GM18951 (cell line): ENCODE measurements at regions not wholly inside any gene's neighbourhood (a gene's known extent, or its start where the extent isn't known, plus 50 kb on each side); places are given as distances from the start of the nearest gene placed in this dataset.
"Not testable (repeated sequence)": the region's sequence is repeated elsewhere in the genome, so short reads cannot be mapped to it uniquely, and the experiment has no call there.

ENCODE experiments used
- POLR2A ChIP-seq: IDR thresholded peaks from 4 replicates; pipeline ENCODE4 v1.6.1; 2011; ENCODE audit warnings: mild to moderate bottlenecking; ENCODE audit not compliant: insufficient read length, insufficient read depth; ENCODE audit errors: extremely low read depth
- in situ Hi-C: fragments of 300-500 bp; cut with MboI; formaldehyde crosslinking; loops from one replicate; pipeline ENCODE4 v1.12.0; 2022; ENCODE audit warnings: low sequenced_read_pairs, mixed read lengths, inconsistent platforms; ENCODE audit not compliant: unreplicated experiment

DNA sequence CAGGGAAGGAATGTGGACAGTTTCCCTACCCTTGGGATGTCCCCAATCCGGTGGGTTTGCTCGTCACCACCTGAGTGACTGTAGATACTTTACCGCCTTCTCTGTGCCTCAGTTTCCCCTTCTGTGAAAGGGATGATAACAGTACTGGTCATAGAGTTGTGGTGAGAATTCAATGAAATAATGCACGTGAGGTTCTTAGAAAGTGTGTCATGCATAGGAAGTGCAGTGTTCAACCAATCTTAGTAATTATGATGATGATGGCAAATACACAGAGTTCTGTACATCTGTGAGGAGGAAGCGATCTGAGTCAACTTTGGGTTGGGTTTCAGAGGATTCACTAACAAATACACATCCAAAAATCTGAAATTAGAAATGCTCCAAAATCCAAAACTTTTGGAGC lies 114.6 kb upstream of the HS3ST2 start:
- in situ Hi-C loops, result loop anchor here (5.0 kb wide), 1 partner anchor 1117 kb away; no protein-coding TSS in a partner anchor
- TF ChIP-seq POLR2A, result no peak

DNA sequence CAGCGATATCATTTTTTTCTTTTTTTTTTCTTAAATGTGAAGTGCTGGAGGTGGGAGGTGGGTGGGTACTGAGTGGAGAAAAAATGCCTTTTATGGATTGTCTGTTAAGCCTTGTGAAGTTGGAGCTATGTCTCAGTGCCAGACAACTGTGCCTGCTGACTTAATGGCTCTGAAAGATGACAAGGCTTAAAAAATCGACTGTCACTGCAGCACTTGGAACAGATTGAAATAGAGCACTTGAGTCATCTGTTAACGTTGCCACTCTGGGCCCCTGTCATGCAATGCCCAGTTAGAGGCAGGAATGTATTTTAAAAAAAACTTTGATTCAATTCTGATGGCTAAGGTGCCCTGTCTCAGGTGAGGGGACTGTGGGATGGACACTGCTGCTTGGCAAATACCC lies 108.2 kb upstream of the HS3ST2 start:
- no peak for TF ChIP-seq POLR2A
- in situ Hi-C loops, result no loop called here

DNA sequence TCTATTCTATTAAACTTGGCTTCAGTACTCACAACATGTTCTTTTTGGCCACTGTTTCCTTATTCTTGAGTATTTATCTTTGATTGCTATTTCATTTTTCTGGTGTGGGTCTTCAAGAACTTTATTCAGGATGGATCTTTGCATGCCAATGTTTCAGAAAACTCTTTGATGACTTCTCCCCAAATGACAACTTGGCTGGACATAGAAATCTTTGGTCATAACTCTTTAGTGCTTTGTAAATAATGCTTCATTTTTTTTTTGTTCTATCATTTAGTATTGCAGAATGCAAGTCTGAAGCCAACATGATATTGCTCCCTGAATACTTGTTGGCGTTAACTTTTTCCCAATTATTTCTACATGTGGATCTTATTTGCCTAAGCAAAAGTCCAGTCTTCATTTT lies 103.6 kb upstream of the HS3ST2 start:
- no peak for TF ChIP-seq POLR2A
- in situ Hi-C loops, result no loop called here

DNA sequence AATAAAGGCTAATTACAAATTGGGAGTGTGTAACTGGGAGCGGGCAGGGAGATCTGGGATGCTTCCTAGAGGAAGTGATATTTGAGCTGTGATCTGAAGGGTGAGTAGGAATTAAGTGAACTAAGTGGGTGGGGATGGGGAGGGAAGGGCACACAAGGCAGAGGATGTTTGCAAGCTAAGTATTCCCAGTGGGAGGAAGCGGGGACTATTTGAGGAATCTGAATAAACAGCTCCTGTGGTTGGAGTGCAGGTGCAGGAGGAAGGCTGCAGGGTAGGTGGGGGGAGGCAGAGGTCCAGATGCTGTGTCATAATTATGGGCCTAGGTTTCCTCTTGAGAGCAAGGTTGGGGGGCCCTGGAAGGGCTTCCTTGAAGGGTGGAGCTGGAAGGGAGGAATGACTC lies 102.1 kb upstream of the HS3ST2 start:
- no peak for TF ChIP-seq POLR2A
- in situ Hi-C loops, result no loop called here

DNA sequence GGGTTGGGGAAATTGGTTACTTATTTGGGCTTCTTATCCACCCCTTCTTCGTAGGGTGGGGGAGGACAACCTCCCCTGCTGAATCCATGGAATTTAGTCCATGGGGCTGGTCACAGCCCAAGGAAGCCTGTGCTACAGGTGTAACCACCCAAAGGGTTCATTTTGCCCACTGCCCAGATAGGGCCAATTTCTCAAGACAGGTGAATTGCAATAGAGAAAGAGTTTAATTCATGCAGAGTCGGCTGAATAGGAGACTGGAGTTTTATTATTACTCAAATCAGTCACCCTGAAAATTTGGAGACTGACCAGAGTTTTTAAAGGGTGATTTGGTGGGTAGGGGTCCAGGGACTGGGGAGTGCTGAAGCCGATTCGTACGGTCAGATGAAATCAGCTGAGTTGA lies 101.5 kb upstream of the HS3ST2 start:
- TF ChIP-seq POLR2A, result no peak
- in situ Hi-C loops, result no loop called here

DNA sequence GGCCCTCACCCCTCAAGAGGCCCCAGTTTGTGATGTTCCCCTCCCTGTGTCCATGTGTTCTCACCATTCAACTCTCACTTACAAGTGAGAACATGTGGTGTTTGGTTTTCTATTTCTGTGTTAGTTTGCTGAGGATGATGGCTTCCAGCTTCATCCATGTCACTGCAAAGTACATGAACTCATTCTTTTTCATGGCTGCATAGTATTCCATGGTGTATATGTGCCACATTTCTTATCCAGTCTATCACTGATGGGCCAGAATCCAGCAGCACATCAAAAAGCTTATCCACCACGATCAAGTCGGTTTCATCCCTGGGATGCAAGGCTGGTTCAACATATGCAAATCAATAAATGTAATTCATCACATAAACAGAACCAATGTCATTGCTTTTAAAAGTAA lies 95.4 kb upstream of the HS3ST2 start:
- in situ Hi-C loops, result not testable (repeated sequence)

DNA sequence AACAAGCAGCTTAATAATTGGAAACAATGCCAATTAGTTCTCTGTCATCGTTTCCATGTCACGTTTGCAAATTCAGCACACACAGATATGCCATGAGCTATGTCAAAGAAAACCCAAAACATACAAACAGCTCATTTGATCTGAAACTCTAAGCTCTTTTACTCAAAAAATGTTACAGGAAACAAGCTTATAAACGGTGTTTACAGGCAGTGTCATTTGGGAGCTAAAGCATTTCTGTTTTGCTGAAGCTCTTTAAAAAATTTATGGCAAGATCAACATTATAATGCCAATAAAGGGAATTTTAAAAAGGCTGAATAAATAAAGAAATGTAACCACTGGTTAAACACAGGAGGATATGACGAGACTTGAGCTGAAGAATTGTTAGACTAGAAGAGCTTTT lies 94.0 kb upstream of the HS3ST2 start:
- no peak for TF ChIP-seq POLR2A
- in situ Hi-C loops, result no loop called here

DNA sequence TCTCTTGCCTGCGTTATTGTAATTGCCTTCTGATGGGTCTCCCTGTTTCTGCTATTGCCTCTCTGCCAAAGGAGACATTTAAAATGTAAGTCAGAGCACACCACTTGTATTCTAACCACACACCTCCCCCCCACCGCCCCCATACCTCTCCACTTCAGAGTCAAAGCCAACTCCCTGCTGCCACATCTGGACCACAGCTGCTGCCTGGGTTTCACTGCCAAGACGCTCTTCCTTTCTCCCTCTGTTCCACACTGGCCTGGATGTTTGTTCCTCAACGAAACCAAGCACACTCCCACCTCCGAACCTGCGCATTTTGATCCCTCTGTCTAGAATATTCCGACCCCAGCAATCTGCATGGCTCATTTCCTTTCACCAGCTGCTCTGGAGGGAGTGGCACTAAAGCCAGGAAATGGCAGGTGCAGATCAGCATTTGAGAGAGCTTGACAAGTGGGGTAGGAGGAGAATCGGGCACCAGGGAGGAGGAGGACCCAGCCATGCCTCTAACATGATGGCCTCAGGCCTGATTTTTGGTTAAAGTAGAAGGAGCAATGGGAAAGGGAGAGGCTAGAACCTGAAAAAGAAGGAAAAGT lies 92.4 kb upstream of the HS3ST2 start:
- in situ Hi-C loops, result no loop called here
- TF ChIP-seq POLR2A, result no peak

DNA sequence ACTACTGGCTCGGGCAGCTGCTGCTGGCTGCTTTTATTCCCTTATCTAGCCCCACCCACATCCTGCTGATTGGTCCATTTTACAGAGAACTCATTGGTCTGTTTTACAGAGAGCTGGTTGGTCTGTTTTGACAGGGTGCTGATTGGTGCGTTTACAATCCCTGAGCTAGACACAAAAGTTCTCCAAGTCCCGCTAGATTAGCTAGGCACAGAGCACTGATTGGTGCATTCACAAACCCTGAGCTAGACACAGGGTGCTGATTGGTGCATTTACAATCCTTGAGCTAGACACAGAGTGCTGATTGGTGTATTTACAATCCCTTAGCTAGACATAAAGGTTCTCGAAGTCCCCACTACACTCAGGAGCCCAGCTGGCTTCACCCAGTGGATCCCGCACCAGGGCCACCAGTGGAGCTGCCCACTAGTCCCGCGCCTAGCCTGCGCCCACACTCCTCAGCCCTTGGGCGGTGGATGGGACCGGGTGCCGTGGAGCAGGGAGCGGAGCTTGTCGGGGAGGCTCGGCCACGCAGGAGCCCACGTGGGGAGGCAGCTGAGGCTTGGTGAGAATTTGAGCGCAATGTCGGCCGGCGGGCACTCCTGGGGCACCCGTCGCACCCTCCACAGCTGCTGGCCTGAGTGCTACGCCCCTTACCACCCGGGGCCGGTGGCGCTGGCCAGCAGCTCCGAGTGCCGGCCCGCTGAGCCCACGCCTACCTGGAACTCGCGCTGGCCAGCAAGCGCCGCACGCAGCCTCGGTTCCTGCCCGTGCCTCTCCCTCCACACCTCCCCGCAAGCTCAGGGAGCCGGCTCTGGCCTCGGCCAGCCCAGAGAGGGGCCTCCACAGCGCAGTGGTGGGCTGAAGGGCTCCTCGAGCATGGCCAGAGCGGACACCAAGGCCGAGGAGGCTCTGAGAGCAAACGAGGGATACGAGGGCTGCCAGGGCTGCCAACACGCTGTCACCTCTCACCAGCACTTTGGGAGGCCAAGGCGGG lies 91.1 kb upstream of the HS3ST2 start:
- in situ Hi-C loops, result not testable (repeated sequence)

DNA sequence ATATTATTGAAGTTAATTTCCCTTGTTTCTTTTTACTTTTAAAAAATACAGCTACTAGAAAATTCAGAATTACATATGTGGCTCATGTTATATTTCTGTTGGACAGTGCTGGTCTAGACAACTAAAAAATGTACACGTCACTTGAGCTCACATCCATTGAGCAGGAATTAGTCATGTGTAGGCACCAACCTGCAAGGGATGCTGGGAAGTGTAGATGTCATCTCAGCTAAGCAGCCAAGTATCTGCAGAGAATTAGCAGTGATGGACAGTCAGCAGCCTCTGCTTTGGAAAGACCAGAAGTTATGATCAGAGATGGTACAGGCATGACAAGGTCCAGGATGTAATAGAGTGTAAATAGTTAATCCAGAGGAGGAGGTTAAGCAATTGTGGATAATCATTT lies 87.1 kb upstream of the HS3ST2 start:
- in situ Hi-C loops, result no loop called here
- TF ChIP-seq POLR2A, result no peak

DNA sequence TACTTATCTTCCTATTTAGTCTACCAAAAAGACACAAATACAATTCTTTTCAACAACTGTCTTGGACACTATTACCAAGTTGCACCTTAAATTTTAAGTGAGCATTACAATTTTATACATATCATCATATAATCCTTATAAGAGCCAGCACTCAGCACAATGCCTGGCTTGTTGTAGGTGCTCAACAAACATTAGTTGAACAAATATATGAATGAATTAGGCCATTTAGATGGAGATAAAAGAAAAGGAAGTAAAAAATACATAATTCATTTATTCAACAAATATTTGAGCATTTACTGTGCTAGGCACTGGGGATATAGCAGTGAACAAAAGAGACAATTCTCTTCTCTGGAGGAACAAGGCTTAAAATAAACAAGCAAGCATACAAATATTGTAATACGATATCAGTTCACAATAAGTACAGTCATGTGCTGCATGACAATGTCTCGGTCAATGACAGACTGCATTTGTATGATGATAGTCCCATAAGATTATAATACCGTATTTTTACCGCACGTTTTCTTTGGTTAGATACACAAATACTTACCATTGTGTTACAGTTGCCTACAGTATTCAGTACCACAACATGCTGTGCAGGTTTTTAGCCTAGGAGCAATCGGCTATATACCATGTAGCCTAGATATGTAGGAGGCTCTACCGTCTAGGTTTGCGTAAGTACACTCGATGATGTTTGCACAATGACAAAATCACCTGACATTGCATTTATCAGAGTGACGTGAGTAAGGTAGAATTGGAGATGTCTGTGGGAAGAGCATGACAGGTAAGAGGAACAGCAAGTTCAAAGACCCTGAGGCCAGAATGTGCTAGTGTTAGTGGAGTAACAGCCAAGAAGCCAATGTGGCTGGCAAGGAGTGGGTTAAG lies 86.4 kb upstream of the HS3ST2 start:
- in situ Hi-C loops, result no loop called here
- no peak for TF ChIP-seq POLR2A

DNA sequence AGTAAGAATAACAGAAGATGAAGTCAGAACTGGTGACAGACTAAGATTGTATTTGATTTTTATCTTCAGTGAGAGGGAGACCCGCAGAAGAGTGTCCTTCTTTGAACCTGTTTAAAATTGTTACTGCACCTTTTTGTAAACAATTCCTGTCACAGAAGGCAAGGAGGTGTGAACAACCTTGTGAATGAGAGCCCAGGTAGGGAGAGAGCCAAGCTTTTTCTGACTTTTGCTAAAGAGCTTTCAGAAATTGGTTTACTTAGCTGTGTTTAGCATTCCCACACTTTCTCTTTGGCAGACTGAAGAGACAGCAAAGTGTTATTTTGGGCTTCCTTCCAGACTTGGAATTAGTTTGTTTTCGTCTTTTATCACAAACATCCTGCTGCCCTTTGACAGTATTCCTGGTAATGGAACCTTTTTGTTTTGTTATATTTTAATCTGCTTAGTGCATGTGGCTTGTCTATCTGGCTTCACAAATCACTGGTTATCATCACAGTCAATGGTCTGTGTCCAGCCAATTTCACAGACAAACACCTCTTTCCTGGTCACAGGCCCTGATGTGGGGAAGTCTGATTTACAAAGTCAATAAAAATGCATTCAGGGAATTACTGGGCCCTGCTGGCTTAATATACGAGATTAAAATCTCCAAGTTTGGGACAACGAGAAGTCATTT lies 85.7 kb upstream of the HS3ST2 start:
- no peak for TF ChIP-seq POLR2A
- in situ Hi-C loops, result no loop called here

DNA sequence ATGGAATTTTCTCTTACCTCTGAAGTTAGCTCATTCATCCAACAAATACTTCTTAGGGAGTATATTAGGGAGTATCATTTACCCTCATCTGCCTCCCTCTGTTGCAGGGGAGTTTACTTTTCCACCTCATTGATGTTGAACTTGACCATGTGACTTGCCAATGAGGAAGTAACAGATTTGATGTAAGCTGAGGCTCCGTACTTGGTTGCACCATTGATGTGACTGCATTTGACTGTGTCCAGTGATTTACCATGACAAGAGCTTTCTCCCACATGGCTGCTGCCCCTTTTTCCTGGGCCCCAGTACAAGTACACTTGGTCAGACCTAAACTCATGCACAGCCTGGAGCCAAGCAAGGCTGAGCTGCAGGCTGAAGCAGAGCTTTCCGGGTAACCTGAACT lies 81.6 kb upstream of the HS3ST2 start:
- in situ Hi-C loops, result no loop called here
- no peak for TF ChIP-seq POLR2A
